MM.1S (cell line): ENCODE measurements at regions not wholly inside any gene's neighbourhood (a gene's known extent, or its start where the extent isn't known, plus 50 kb on each side); places are given as distances from the start of the nearest gene placed in this dataset.

Experiments
- EZH2 ChIP-seq: fragments of 300-600 bp; sonication (generic); optimal IDR thresholded peaks from 2 replicates; pipeline ENCODE3; 2017; ENCODE audit warnings: low read depth, mild to moderate bottlenecking, antibody characterized with exemption, low read length, mixed read lengths
- EZH2phosphoT487 ChIP-seq: fragments of 300-600 bp; sonication (generic); IDR thresholded peaks from 2 replicates; pipeline ENCODE4 v1.6.1; 2018; ENCODE audit warnings: antibody characterized with exemption, low read length
- TF ChIP-seq, protein P1 (sequence below): fragments of 300-600 bp; sonication (generic); IDR thresholded peaks from 2 replicates; pipeline ENCODE4 v1.5.1; 2016; ENCODE audit warnings: antibody characterized with exemption, low read length, mixed read lengths

DNA sequence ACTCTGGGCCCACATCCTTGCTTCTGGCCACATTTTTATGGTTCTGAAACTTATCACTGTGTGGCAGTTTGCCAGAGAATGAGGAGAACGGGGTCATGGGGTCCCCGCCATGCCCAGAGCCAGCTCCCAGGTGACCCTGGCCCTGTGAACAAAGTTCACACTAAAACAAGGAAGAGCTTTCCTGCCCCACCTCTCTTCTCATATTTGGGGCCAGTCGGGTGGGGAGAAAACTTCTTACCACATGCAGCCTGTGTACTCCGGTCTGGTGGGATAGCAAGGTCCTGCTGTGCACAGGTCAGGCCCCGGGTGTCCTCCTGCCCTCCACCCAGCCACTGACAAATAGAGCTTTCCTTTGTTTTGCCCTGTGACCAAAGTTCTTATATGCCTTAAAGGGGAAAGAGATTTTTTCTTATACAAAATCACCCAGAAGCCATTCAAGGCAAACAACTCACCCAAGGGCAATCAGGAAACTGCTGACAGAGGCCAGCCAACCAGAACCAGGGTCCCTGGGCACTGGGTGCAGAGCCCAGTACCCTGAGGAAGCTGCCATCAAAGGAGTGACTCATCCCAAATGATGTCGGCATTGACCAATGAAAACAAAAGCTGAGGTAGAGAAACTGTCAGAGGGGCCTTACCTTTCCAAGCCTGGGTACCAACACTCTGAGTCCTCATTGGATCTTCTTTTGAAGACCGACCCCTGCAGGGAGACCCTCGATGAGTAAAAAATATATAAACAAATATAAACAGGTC, 53.6 kb downstream of the OLIG1 start:
- TF ChIP-seq, protein P1, sequence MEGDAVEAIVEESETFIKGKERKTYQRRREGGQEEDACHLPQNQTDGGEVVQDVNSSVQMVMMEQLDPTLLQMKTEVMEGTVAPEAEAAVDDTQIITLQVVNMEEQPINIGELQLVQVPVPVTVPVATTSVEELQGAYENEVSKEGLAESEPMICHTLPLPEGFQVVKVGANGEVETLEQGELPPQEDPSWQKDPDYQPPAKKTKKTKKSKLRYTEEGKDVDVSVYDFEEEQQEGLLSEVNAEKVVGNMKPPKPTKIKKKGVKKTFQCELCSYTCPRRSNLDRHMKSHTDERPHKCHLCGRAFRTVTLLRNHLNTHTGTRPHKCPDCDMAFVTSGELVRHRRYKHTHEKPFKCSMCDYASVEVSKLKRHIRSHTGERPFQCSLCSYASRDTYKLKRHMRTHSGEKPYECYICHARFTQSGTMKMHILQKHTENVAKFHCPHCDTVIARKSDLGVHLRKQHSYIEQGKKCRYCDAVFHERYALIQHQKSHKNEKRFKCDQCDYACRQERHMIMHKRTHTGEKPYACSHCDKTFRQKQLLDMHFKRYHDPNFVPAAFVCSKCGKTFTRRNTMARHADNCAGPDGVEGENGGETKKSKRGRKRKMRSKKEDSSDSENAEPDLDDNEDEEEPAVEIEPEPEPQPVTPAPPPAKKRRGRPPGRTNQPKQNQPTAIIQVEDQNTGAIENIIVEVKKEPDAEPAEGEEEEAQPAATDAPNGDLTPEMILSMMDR = no peak
- no peak for TF ChIP-seq EZH2
- no peak for TF ChIP-seq EZH2phosphoT487
